ENCODE measurements at regions not wholly inside any gene's neighbourhood (a gene's known extent, or its start where the extent isn't known, plus 50 kb on each side); places are given as distances from the start of the nearest gene placed in this dataset.

- H2AFZ ChIP-seq (ENCODE audit: insufficient read depth, low read depth, low read length, poor library complexity, severe bottlenecking): no peak overlapping the region
- H3K79me2 ChIP-seq (ENCODE audit: insufficient read depth, low read length): no peaks in the 10 kb centered on the region
- H3K4me2 ChIP-seq (replicated peaks; ENCODE audit: extremely low read depth, low read length, poor library complexity, severe bottlenecking): no peak overlapping the region
- no peak overlapping the region for H3K4me3 Mint-ChIP-seq
- no peak for TF ChIP-seq CTCF (IDR thresholded peaks at IDR 0.05)
- no peak overlapping the region for H3K27ac Mint-ChIP-seq
- H3K9me3 Mint-ChIP-seq: peaks cover 0 to 26% (median 8%) of the 10 kb centered on the region in 7 donors
- no peaks in the 10 kb centered on the region for H3K36me3 Mint-ChIP-seq
- H3K4me1 ChIP-seq (ENCODE audit: control insufficient read depth in 1 of 2, insufficient read depth in 2 of 2, low read length in 2 of 2): no peaks in the 10 kb centered on the region
- no peak for DNase-seq
- no peak overlapping the region for H3K4me3 ChIP-seq (replicated peaks in 1 of 3; ENCODE audit: low read depth in 2 of 3, low read length in 3 of 3)
- peaks cover 0 to 4% (median 1%) of the 10 kb centered on the region in 3 donors for H3K27me3 Mint-ChIP-seq (ENCODE audit: low read depth in 3 of 3)
- no peak overlapping the region for H3K27ac ChIP-seq (ENCODE audit: low read depth in 1 of 2, low read length in 2 of 2)
- no peaks in the 10 kb centered on the region for H3K27me3 ChIP-seq (ENCODE audit: control insufficient read depth in 2 of 2, insufficient read depth in 2 of 2, low read length in 2 of 2)
- H4K20me1 ChIP-seq (ENCODE audit: insufficient read depth, low read length): no peaks in the 10 kb centered on the region
- intact Hi-C loops (cut with micrococcal nuclease): no loop called here
- peaks cover 0 to 2% of the 10 kb centered on the region in 2 donors for H3K9me3 ChIP-seq (replicated peaks in 1 of 2; ENCODE audit: control insufficient read depth in 1 of 2, insufficient read depth in 1 of 2, low read length in 2 of 2)
- no peaks in the 10 kb centered on the region for H3K4me1 Mint-ChIP-seq
- H3K9ac ChIP-seq (ENCODE audit: insufficient read depth, low read length, poor library complexity, severe bottlenecking): no peak overlapping the region
- no peaks in the 10 kb centered on the region for H3K36me3 ChIP-seq (replicated peaks in 1 of 2; ENCODE audit: control insufficient read depth in 1 of 2, insufficient read depth in 2 of 2, low read length in 2 of 2)
- WGBS (ENCODE audit: insufficient coverage): 87% methylated on average over 5 of the region's 6 CpGs
Observed at GRCh38 chr1:5235355-5235899, 581.0 kb downstream of the AJAP1 start.

GRCh38 chr1:5232537-5232936 lies 578.1 kb downstream of the AJAP1 start:
- H3K27me3 ChIP-seq (ENCODE audit: control insufficient read depth in 2 of 2, insufficient read depth in 2 of 2, low read length in 2 of 2): no peaks in the 10 kb centered on the region
- H2AFZ ChIP-seq (ENCODE audit: insufficient read depth, low read depth, low read length, poor library complexity, severe bottlenecking): no peak overlapping the region
- H3K36me3 ChIP-seq (replicated peaks in 1 of 2; ENCODE audit: control insufficient read depth in 1 of 2, insufficient read depth in 2 of 2, low read length in 2 of 2): no peaks in the 10 kb centered on the region
- intact Hi-C loops (cut with micrococcal nuclease): no loop called here
- Mint-ChIP-seq H3K4me1 (no peaks in the 10 kb centered on the region), H3K27ac (no peak overlapping the region), H3K9me3 (peaks cover 0 to 15% (median 10%) of the 10 kb centered on the region in 7 donors), H3K27me3 (ENCODE audit: low read depth in 3 of 3) (peaks cover 0 to 4% (median 1%) of the 10 kb centered on the region in 3 donors), H3K36me3 (no peaks in the 10 kb centered on the region), H3K4me3 (no peak overlapping the region)
- H4K20me1 ChIP-seq (ENCODE audit: insufficient read depth, low read length): no peaks in the 10 kb centered on the region
- no peak overlapping the region for H3K4me3 ChIP-seq (replicated peaks in 1 of 3; ENCODE audit: low read depth in 2 of 3, low read length in 3 of 3)
- 100% methylated on average over 1 of the region's 1 CpG for WGBS (ENCODE audit: insufficient coverage)
- H3K79me2 ChIP-seq (ENCODE audit: insufficient read depth, low read length): no peaks in the 10 kb centered on the region
- H3K9me3 ChIP-seq (replicated peaks in 1 of 2; ENCODE audit: control insufficient read depth in 1 of 2, insufficient read depth in 1 of 2, low read length in 2 of 2): peaks cover 0 to 2% of the 10 kb centered on the region in 2 donors
- no peak overlapping the region for H3K9ac ChIP-seq (ENCODE audit: insufficient read depth, low read length, poor library complexity, severe bottlenecking)
- H3K4me1 ChIP-seq (ENCODE audit: control insufficient read depth in 1 of 2, insufficient read depth in 2 of 2, low read length in 2 of 2): no peaks in the 10 kb centered on the region
- DNase-seq: no peak
- no peak for TF ChIP-seq CTCF (IDR thresholded peaks at IDR 0.05)
- H3K4me2 ChIP-seq (replicated peaks; ENCODE audit: extremely low read depth, low read length, poor library complexity, severe bottlenecking): no peak overlapping the region
- H3K27ac ChIP-seq (ENCODE audit: low read depth in 1 of 2, low read length in 2 of 2): no peak overlapping the region
